Calu3 (cell line): ENCODE measurements at regions not wholly inside any gene's neighbourhood (a gene's known extent, or its start where the extent isn't known, plus 50 kb on each side); places are given as distances from the start of the nearest gene placed in this dataset.

Source experiments
- BruUV-seq: library from RNA; stranded (reverse); fragments of 400-500 nt; replicated peaks from 2 replicates; lab custom pipeline; 2021; lab: Mats Ljungman, UMichigan
- CTCF ChIA-PET: fragments of 300-600 bp; sonication (Branson Sonifier 250); formaldehyde crosslinking; loops from one replicate; lab custom pipeline; 2022; ENCODE audit warnings: antibody characterized with exemption; lab: Charles Lee
- DNase-seq: peaks from one replicate; pipeline ENCODE4 v3.0.0; 2022
- H3K27ac Mint-ChIP-seq: one replicate; pipeline ENCODE4 v1.8.0; 2022; ENCODE audit warnings: mixed read lengths; ENCODE audit not compliant: unreplicated experiment
- H3K27me3 Mint-ChIP-seq: one replicate; pipeline ENCODE4 v1.8.0; 2022; ENCODE audit warnings: mixed read lengths; ENCODE audit not compliant: unreplicated experiment
- H3K36me3 Mint-ChIP-seq: one replicate; pipeline ENCODE4 v1.8.0; 2022; ENCODE audit warnings: mild to moderate bottlenecking, moderate library complexity, mixed read lengths; ENCODE audit not compliant: insufficient read depth, unreplicated experiment
- H3K4me1 Mint-ChIP-seq: one replicate; pipeline ENCODE4 v1.8.0; 2022; ENCODE audit warnings: mild to moderate bottlenecking, low read depth, mixed read lengths; ENCODE audit not compliant: unreplicated experiment
- H3K4me3 Mint-ChIP-seq: one replicate; pipeline ENCODE4 v1.8.0; 2022; ENCODE audit warnings: mild to moderate bottlenecking, low read depth, moderate library complexity, mixed read lengths; ENCODE audit not compliant: unreplicated experiment
- H3K9me3 Mint-ChIP-seq: one replicate; pipeline ENCODE4 v1.8.0; 2022; ENCODE audit warnings: low read depth, mixed read lengths; ENCODE audit not compliant: unreplicated experiment
- CTCF ChIP-seq: fragments of 200-600 bp; IDR thresholded peaks from one replicate; pipeline ENCODE4 v1.8.0; 2022; ENCODE audit warnings: antibody characterized with exemption; ENCODE audit not compliant: unreplicated experiment
- intact Hi-C: fragments of 100-400 bp; cut with micrococcal nuclease; formaldehyde crosslinking; loops from one replicate; pipeline ENCODE4 v1.10.0; 2022; ENCODE audit not compliant: unreplicated experiment

GRCh38 chr4:12519426-12519825, 964.7 kb downstream of the RAB28 start:
- Mint-ChIP-seq H3K27me3 (no peaks in the 10 kb centered on the region), H3K4me3 (no peak overlapping the region), H3K36me3 (no peaks in the 10 kb centered on the region), H3K4me1 (no peaks in the 10 kb centered on the region), H3K9me3 (peaks cover 4% of the 10 kb centered on the region), H3K27ac (no peak overlapping the region)
- CTCF ChIA-PET, result no interaction called here
- no peak for TF ChIP-seq CTCF
- BruUV-seq, result no TSS peak
- intact Hi-C loops, result no loop called here
- DNase-seq, result no peak

GRCh38 chr4:12507868-12508481, 976.2 kb downstream of the RAB28 start:
- Mint-ChIP-seq H3K27ac (no peak overlapping the region), H3K36me3 (no peaks in the 10 kb centered on the region), H3K4me3 (no peak overlapping the region), H3K4me1 (no peaks in the 10 kb centered on the region), H3K9me3 (peaks cover 4% of the 10 kb centered on the region), H3K27me3 (no peaks in the 10 kb centered on the region)
- DNase-seq, result no peak
- BruUV-seq, result no TSS peak
- CTCF ChIA-PET, result no interaction called here
- intact Hi-C loops, result no loop called here
- TF ChIP-seq CTCF, result no peak

- TF ChIP-seq CTCF, result no peak
- no peaks in the 10 kb centered on the region for H3K36me3 Mint-ChIP-seq
- H3K9me3 Mint-ChIP-seq, result no peaks in the 10 kb centered on the region
- CTCF ChIA-PET, result no interaction called here
- DNase-seq, result no peak
- H3K27ac Mint-ChIP-seq, result no peak overlapping the region
- H3K4me1 Mint-ChIP-seq, result no peaks in the 10 kb centered on the region
- H3K27me3 Mint-ChIP-seq, result no peaks in the 10 kb centered on the region
- H3K4me3 Mint-ChIP-seq, result no peak overlapping the region
- intact Hi-C loops, result no loop called here
- BruUV-seq, result no TSS peak
These were observed 983.7 kb downstream of the RAB28 start for GRCh38 chr4:12500409-12500808.

- BruUV-seq, result no TSS peak
- H3K4me3 Mint-ChIP-seq, result no peak overlapping the region
- no peak for TF ChIP-seq CTCF
- no peaks in the 10 kb centered on the region for H3K36me3 Mint-ChIP-seq
- no peaks in the 10 kb centered on the region for H3K27me3 Mint-ChIP-seq
- CTCF ChIA-PET, result no interaction called here
- no peak overlapping the region for H3K27ac Mint-ChIP-seq
- DNase-seq, result no peak
- intact Hi-C loops, result no loop called here
- H3K4me1 Mint-ChIP-seq, result no peaks in the 10 kb centered on the region
- no peaks in the 10 kb centered on the region for H3K9me3 Mint-ChIP-seq
These were observed 984.4 kb downstream of the RAB28 start for GRCh38 chr4:12499693-12500092.
